PFSK-1 (cell line): ENCODE measurements at regions not wholly inside any gene's neighbourhood (a gene's known extent, or its start where the extent isn't known, plus 50 kb on each side); places are given as distances from the start of the nearest gene placed in this dataset.

Experiments used
- FOXP2 ChIP-seq: optimal IDR thresholded peaks from 2 replicates; pipeline ENCODE3; 2011; ENCODE audit warnings: borderline replicate concordance, control low read depth, inconsistent platforms; ENCODE audit not compliant: insufficient read depth; ENCODE audit errors: extremely low read length, extremely low read depth
- POLR2AphosphoS5 ChIP-seq: IDR thresholded peaks from 2 replicates; pipeline ENCODE4 v1.6.1; 2012; ENCODE audit warnings: low read depth, mild to moderate bottlenecking, control low read depth, low read length, moderate library complexity
- SIN3A ChIP-seq: IDR thresholded peaks from 2 replicates; pipeline ENCODE4 v1.6.1; 2012; ENCODE audit warnings: mild to moderate bottlenecking, low read length, moderate library complexity, borderline replicate concordance; ENCODE audit not compliant: insufficient read depth
- TAF1 ChIP-seq: IDR thresholded peaks from 2 replicates; pipeline ENCODE4 v1.6.1; 2012; ENCODE audit warnings: low read length, control low read depth, borderline replicate concordance; ENCODE audit not compliant: insufficient read depth
- TF ChIP-seq, protein P1 (sequence below), 2 experiments: IDR thresholded peaks; 2 replicates each; pipeline versions ENCODE4 v1.6.1 to v1.8.0; 2011 to 2012; ENCODE audit warnings: low read depth in 2 of 2, low read length in 2 of 2, control low read depth in 1 of 2, inconsistent platforms in 1 of 2, mild to moderate bottlenecking in 1 of 2, moderate library complexity in 1 of 2; ENCODE audit not compliant: insufficient read depth in 1 of 2

DNA sequence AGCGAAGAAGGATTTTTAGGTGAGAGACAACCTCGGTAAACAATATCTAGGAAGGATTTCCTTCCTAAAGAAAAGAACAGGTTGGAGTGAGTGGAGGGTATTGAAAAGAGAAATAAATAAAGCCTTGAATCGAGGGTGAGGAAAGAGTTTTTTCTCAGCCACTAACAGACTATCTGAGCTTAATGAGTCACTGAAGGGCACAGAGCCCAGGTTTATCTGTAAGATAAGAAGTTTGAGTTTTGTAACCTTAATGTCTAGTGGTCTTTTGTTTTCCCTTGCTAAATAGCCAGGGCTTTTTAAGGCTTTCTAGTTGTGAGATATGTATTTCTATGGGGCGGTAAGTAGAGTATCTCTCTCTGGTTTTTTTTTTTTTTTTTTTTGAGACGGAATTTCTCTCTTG lies 394.5 kb upstream of the KIRREL3 start:
- TF ChIP-seq POLR2AphosphoS5 (no peak), FOXP2 (no peak), SIN3A (no peak), TAF1 (no peak)
- TF ChIP-seq, protein P1, sequence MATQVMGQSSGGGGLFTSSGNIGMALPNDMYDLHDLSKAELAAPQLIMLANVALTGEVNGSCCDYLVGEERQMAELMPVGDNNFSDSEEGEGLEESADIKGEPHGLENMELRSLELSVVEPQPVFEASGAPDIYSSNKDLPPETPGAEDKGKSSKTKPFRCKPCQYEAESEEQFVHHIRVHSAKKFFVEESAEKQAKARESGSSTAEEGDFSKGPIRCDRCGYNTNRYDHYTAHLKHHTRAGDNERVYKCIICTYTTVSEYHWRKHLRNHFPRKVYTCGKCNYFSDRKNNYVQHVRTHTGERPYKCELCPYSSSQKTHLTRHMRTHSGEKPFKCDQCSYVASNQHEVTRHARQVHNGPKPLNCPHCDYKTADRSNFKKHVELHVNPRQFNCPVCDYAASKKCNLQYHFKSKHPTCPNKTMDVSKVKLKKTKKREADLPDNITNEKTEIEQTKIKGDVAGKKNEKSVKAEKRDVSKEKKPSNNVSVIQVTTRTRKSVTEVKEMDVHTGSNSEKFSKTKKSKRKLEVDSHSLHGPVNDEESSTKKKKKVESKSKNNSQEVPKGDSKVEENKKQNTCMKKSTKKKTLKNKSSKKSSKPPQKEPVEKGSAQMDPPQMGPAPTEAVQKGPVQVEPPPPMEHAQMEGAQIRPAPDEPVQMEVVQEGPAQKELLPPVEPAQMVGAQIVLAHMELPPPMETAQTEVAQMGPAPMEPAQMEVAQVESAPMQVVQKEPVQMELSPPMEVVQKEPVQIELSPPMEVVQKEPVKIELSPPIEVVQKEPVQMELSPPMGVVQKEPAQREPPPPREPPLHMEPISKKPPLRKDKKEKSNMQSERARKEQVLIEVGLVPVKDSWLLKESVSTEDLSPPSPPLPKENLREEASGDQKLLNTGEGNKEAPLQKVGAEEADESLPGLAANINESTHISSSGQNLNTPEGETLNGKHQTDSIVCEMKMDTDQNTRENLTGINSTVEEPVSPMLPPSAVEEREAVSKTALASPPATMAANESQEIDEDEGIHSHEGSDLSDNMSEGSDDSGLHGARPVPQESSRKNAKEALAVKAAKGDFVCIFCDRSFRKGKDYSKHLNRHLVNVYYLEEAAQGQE (IDR thresholded peaks at IDR 0.05; ENCODE audit: insufficient read depth in 1 of 2, low read depth in 2 of 2, low read length in 2 of 2): no peak

DNA sequence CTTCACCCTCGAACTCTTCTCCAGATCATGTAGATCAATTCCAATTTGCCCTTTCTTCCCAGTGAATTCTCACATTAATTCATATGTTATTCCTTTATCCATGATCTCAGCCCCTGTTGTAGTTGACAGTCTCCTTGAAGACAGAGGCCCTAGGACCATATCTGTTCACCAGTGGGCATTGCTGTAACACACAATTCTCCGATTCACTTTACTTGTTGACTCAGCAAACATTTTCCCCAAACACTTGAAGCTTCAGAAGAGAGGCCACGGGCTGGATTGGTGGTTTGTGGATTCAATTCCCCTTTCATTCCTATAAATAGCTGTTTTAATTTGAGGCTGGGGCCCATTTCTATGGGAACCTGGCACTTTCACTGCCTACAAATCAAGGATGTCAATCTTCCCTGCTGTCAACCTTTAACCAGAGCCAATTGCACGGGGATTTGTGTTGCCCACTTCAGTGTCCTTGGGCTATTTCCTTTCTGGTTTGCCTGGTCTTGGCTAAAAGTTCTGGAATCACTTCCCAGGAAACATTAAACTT lies 393.0 kb upstream of the KIRREL3 start:
- TF ChIP-seq FOXP2: no peak
- no peak for TF ChIP-seq SIN3A
- TF ChIP-seq POLR2AphosphoS5: no peak
- no peak for TF ChIP-seq TAF1
- TF ChIP-seq, protein P1 (IDR thresholded peaks at IDR 0.05; ENCODE audit: insufficient read depth in 1 of 2, low read depth in 2 of 2, low read length in 2 of 2): no peak

DNA sequence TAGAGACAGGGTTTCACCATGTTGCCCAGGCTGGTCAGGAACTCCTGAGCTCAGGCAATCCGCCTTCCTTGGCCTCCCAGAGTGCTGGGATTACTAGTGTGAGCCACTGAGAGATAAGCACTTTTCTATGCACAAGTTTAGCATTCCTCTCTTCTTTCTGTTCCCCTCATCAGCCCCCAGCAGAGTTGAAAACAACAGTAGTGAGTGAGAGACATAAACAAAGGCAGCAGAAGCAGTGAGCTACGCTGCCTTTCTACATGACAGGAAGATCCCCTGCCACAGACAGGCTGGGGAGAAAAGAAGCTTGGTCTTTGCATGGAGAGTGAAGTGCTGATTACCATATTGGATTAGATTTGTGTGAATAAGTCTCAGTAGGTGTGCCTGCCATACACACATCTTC lies 392.0 kb upstream of the KIRREL3 start:
- no peak for TF ChIP-seq POLR2AphosphoS5
- TF ChIP-seq, protein P1 (IDR thresholded peaks at IDR 0.05; ENCODE audit: insufficient read depth in 1 of 2, low read depth in 2 of 2, low read length in 2 of 2): no peak
- TF ChIP-seq TAF1: no peak
- no peak for TF ChIP-seq SIN3A
- no peak for TF ChIP-seq FOXP2

DNA sequence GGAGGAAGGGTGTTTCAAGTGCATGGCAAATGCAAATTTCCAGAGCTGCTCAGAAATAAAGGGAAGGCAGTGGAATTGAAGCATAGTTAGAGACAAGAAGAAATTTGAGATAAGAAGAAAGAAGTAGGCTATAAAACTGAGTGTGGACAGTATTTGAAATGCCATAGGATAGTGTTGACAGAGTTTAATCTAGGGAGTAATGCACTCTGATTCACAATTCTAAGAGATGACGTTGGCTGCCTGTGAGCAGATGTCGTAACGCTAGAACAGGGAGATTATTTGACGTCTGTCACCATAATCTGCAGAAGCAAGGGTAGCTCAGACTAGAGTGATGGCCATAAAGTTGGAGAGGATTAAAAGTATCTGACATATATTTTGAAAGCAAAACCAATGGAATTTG lies 389.9 kb upstream of the KIRREL3 start:
- no peak for TF ChIP-seq POLR2AphosphoS5
- TF ChIP-seq, protein P1 (IDR thresholded peaks at IDR 0.05; ENCODE audit: insufficient read depth in 1 of 2, low read depth in 2 of 2, low read length in 2 of 2): no peak
- no peak for TF ChIP-seq TAF1
- TF ChIP-seq SIN3A: no peak
- TF ChIP-seq FOXP2: no peak

DNA sequence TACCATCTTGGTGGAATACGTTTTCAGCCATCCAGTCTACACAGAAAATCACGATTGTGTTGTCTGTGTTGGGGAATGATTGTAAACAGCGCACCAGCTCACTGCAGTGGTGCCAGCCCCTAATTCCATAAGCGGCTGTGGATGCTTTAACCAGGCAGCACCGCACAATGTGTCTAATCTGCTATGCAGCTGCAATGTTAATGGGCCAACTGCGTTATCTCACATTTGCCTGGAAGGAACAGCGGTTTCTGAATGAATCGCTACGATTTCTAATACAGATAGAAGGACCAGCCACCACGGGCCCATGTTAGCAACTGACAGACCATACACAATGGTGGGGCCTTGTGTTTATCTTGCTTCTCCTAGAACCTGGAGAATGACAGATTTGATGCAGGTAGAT lies 384.5 kb upstream of the KIRREL3 start:
- TF ChIP-seq, protein P1 (IDR thresholded peaks at IDR 0.05; ENCODE audit: insufficient read depth in 1 of 2, low read depth in 2 of 2, low read length in 2 of 2): no peak
- TF ChIP-seq TAF1 (no peak), SIN3A (no peak), FOXP2 (no peak), POLR2AphosphoS5 (no peak)
